BLaER1 treated with 17β-estradiol and CSF1 and Interleukin-3, amounts not matched to agents 10 nM and 100 nM (cell line): ENCODE measurements at regions not wholly inside any gene's neighbourhood (a gene's known extent, or its start where the extent isn't known, plus 50 kb on each side); places are given as distances from the start of the nearest gene placed in this dataset.
"Not testable (repeated sequence)": the region's sequence is repeated elsewhere in the genome, so short reads cannot be mapped to it uniquely, and the experiment has no call there.

Experiments used
- H3K27ac ChIP-seq, 11 experiments: shearing (Covaris generic); formaldehyde crosslinking; 2 replicates each; pipeline ENCODE4 v1.8.1; 2022
- H3K27me3 ChIP-seq, 11 experiments: shearing (Covaris generic); formaldehyde crosslinking; 2 replicates each; pipeline ENCODE4 v1.8.1; 2022
- H3K36me3 ChIP-seq, 11 experiments: shearing (Covaris generic); formaldehyde crosslinking; 2 replicates each; pipeline ENCODE4 v1.8.1; 2022
- H3K4me1 ChIP-seq, 10 experiments: shearing (Covaris generic); formaldehyde crosslinking; 2 replicates each; pipeline ENCODE4 v1.8.1; 2022
- H3K4me2 ChIP-seq, 11 experiments: shearing (Covaris generic); formaldehyde crosslinking; 2 replicates each; pipeline ENCODE4 v1.8.1; 2022
- H3K4me3 ChIP-seq, 10 experiments: shearing (Covaris generic); formaldehyde crosslinking; 2 replicates each; pipeline ENCODE4 v1.8.1; 2022
- H3K9ac ChIP-seq, 11 experiments: shearing (Covaris generic); formaldehyde crosslinking; 2 replicates each; pipeline ENCODE4 v1.8.1; 2022
- H3K9me3 ChIP-seq, 11 experiments: shearing (Covaris generic); formaldehyde crosslinking; replicated peaks in 1 of 11; 2 replicates each; pipeline ENCODE4 v1.8.1; 2022
- H4K20me1 ChIP-seq, 11 experiments: shearing (Covaris generic); formaldehyde crosslinking; 2 replicates each; pipeline ENCODE4 v1.8.1; 2022
- Cebpa-rat ChIP-seq, 11 experiments: shearing (Covaris generic); IDR thresholded peaks; 2 replicates each; pipeline ENCODE4 v1.8.1; 2022

- Histone ChIP-seq H4K20me1 (no peaks in the 10 kb centered on the region), H3K9me3 (no peaks in the 10 kb centered on the region), H3K9ac (peak overlapping the region in 5 of 11 experiments; percentile 2 to 57 (median 32); a peak in 6 of 22 replicates), H3K36me3 (no peaks in the 10 kb centered on the region), H3K4me1 (peaks cover 24 to 35% (median 29%) of the 10 kb centered on the region in 10 experiments), H3K4me3 (0 out of 20 replicates have a peak overlapping the region, but pooled peaks of 1 of the 10 experiments have one; percentile 35), H3K4me2 (peak overlapping the region; percentile 48 to 93 (median 72)), H3K27ac (peak overlapping the region in 10 of 11 experiments; percentile 3 to 53 (median 32); a peak in 12 of 22 replicates), H3K27me3 (no peaks in the 10 kb centered on the region)
- TF ChIP-seq Cebpa-rat (IDR thresholded peaks at IDR 0.05), result no peak
These were observed 639.5 kb downstream of the MATN1 start for GRCh38 chr1:30083800-30084464.

- H3K9ac ChIP-seq, result no peak overlapping the region
- TF ChIP-seq Cebpa-rat (IDR thresholded peaks at IDR 0.05), result no peak
- no peak overlapping the region for H3K4me3 ChIP-seq
- no peak overlapping the region for H3K4me2 ChIP-seq
- H3K9me3 ChIP-seq, result peaks cover 9 to 13% (median 11%) of the 10 kb centered on the region in 11 experiments
- H3K4me1 ChIP-seq, result peaks cover 19 to 33% (median 25%) of the 10 kb centered on the region in 10 experiments
- H3K27me3 ChIP-seq, result no peaks in the 10 kb centered on the region
- no peaks in the 10 kb centered on the region for H3K36me3 ChIP-seq
- H4K20me1 ChIP-seq, result no peaks in the 10 kb centered on the region
- no peak overlapping the region; a peak in 1 of 22 replicates for H3K27ac ChIP-seq
These were observed 641.8 kb downstream of the MATN1 start for GRCh38 chr1:30081379-30082102.

GRCh38 chr1:30075916-30076315, 647.5 kb downstream of the MATN1 start:
- H3K9me3 ChIP-seq, result peaks cover 20 to 34% (median 24%) of the 10 kb centered on the region in 11 experiments
- H3K4me2 ChIP-seq, H3K4me3 ChIP-seq, H3K36me3 ChIP-seq, H3K27me3 ChIP-seq, H3K9ac ChIP-seq, H4K20me1 ChIP-seq, H3K4me1 ChIP-seq, H3K27ac ChIP-seq: not testable (repeated sequence)

GRCh38 chr1:30068787-30069472, 654.5 kb downstream of the MATN1 start:
- no peaks in the 10 kb centered on the region for H3K36me3 ChIP-seq
- no peak overlapping the region for H3K9ac ChIP-seq
- TF ChIP-seq Cebpa-rat (IDR thresholded peaks at IDR 0.05), result no peak
- H3K9me3 ChIP-seq, result no peaks in the 10 kb centered on the region
- no peak overlapping the region for H3K4me2 ChIP-seq
- no peak overlapping the region for H3K27ac ChIP-seq
- peaks cover 0 to 24% (median 0%) of the 10 kb centered on the region in 10 experiments; a peak in 7 of 20 replicates for H3K4me1 ChIP-seq
- no peaks in the 10 kb centered on the region for H4K20me1 ChIP-seq
- no peaks in the 10 kb centered on the region for H3K27me3 ChIP-seq
- no peak overlapping the region for H3K4me3 ChIP-seq

- no peaks in the 10 kb centered on the region for H3K36me3 ChIP-seq
- H3K9ac ChIP-seq, result no peak overlapping the region
- H3K27ac ChIP-seq, result no peak overlapping the region
- no peaks in the 10 kb centered on the region for H3K27me3 ChIP-seq
- H3K4me3 ChIP-seq, result no peak overlapping the region
- peak overlapping the region in 3 of 11 experiments; percentile 8 to 17 (median 13); a peak in 2 of 22 replicates for H3K4me2 ChIP-seq
- peaks cover 0 to 34% (median 4%) of the 10 kb centered on the region in 10 experiments; a peak in 9 of 20 replicates for H3K4me1 ChIP-seq
- no peaks in the 10 kb centered on the region for H3K9me3 ChIP-seq
- H4K20me1 ChIP-seq, result no peaks in the 10 kb centered on the region
- no peak for TF ChIP-seq Cebpa-rat (IDR thresholded peaks at IDR 0.05)
These were observed 658.8 kb downstream of the MATN1 start for GRCh38 chr1:30064547-30064946.

GRCh38 chr1:30063621-30064280, 659.6 kb downstream of the MATN1 start:
- Histone ChIP-seq H3K27me3 (no peaks in the 10 kb centered on the region), H4K20me1 (no peaks in the 10 kb centered on the region), H3K36me3 (no peaks in the 10 kb centered on the region), H3K4me3 (no peak overlapping the region), H3K9me3 (no peaks in the 10 kb centered on the region), H3K4me1 (peaks cover 0 to 38% (median 4%) of the 10 kb centered on the region in 10 experiments; a peak in 9 of 20 replicates), H3K27ac (no peak overlapping the region), H3K9ac (no peak overlapping the region), H3K4me2 (no peak overlapping the region)
- no peak for TF ChIP-seq Cebpa-rat (IDR thresholded peaks at IDR 0.05)

- Histone ChIP-seq H4K20me1 (no peaks in the 10 kb centered on the region), H3K27ac (peak overlapping the region in 2 of 11 experiments; percentile 2 to 30; a peak in 3 of 22 replicates), H3K4me2 (peak overlapping the region in 4 of 11 experiments; percentile 4 to 66 (median 34); a peak in 7 of 22 replicates), H3K4me3 (no peak overlapping the region), H3K4me1 (peaks cover 0 to 38% (median 4%) of the 10 kb centered on the region in 10 experiments; a peak in 9 of 20 replicates), H3K27me3 (no peaks in the 10 kb centered on the region), H3K36me3 (no peaks in the 10 kb centered on the region), H3K9ac (no peak overlapping the region), H3K9me3 (no peaks in the 10 kb centered on the region)
- TF ChIP-seq Cebpa-rat (IDR thresholded peaks at IDR 0.05), result no peak
These were observed 661.8 kb downstream of the MATN1 start for GRCh38 chr1:30061292-30062220.

GRCh38 chr1:30060738-30061137, 662.6 kb downstream of the MATN1 start:
- Histone ChIP-seq H3K4me2 (peak overlapping the region in 2 of 11 experiments; percentile 53 to 66; a peak in 2 of 22 replicates), H3K4me1 (peaks cover 0 to 38% (median 4%) of the 10 kb centered on the region in 10 experiments; a peak in 9 of 20 replicates), H3K9me3 (no peaks in the 10 kb centered on the region)

More at GRCh38 chr1:30060738-30061137, 662.6 kb downstream of the MATN1 start:
- H3K4me3 ChIP-seq, result no peak overlapping the region
- H3K9ac ChIP-seq, result no peak overlapping the region
- no peaks in the 10 kb centered on the region for H4K20me1 ChIP-seq
- H3K36me3 ChIP-seq, result no peaks in the 10 kb centered on the region
- H3K27ac ChIP-seq, result peak overlapping the region in 1 of 11 experiments; percentile 5; a peak in 1 of 22 replicates
- no peak for TF ChIP-seq Cebpa-rat (IDR thresholded peaks at IDR 0.05)
- H3K27me3 ChIP-seq, result no peaks in the 10 kb centered on the region
